ENCODE measurements at regions not wholly inside any gene's neighbourhood (a gene's known extent, or its start where the extent isn't known, plus 50 kb on each side); places are given as distances from the start of the nearest gene placed in this dataset.

- TF ChIP-seq, protein P1, sequence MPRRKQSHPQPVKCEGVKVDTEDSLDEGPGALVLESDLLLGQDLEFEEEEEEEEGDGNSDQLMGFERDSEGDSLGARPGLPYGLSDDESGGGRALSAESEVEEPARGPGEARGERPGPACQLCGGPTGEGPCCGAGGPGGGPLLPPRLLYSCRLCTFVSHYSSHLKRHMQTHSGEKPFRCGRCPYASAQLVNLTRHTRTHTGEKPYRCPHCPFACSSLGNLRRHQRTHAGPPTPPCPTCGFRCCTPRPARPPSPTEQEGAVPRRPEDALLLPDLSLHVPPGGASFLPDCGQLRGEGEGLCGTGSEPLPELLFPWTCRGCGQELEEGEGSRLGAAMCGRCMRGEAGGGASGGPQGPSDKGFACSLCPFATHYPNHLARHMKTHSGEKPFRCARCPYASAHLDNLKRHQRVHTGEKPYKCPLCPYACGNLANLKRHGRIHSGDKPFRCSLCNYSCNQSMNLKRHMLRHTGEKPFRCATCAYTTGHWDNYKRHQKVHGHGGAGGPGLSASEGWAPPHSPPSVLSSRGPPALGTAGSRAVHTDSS (tag by site-specific recombination; IDR thresholded peaks at IDR 0.05) = no peak
- no peak for TF ChIP-seq ZBTB1 (tag by site-specific recombination; IDR thresholded peaks at IDR 0.05)
- no peak for TF ChIP-seq TCF7L2 (IDR thresholded peaks at IDR 0.05; ENCODE audit: borderline replicate concordance, low read depth, low read length)
- no peak for TF ChIP-seq ZFP3 (tag by site-specific recombination; IDR thresholded peaks at IDR 0.05; ENCODE audit: low read depth)
Measured at GRCh38 chr14:98249476-98249875, 1022.5 kb downstream of the BCL11B start.
